GM12874 (cell line): ENCODE measurements at regions not wholly inside any gene's neighbourhood (a gene's known extent, or its start where the extent isn't known, plus 50 kb on each side); places are given as distances from the start of the nearest gene placed in this dataset.

ENCODE experiments used
- CTCF ChIP-seq: IDR thresholded peaks from 2 replicates; pipeline ENCODE4 v1.5.1; 2011; ENCODE audit warnings: low read depth, mild to moderate bottlenecking, control low read depth, low read length, moderate library complexity; ENCODE audit not compliant: insufficient read depth

- no peak for TF ChIP-seq CTCF
These were observed 63.2 kb upstream of the SPPL2A start for GRCh38 chr15:50828610-50829206.

GRCh38 chr15:50825946-50826345 is 60.4 kb upstream of the SPPL2A start:
- no peak for TF ChIP-seq CTCF

GRCh38 chr15:50824514-50824913 is 59.0 kb upstream of the SPPL2A start:
- TF ChIP-seq CTCF, result no peak

GRCh38 chr15:50823281-50823680 is 57.8 kb upstream of the SPPL2A start:
- TF ChIP-seq CTCF, result no peak

GRCh38 chr15:50821476-50821875 is 56.0 kb upstream of the SPPL2A start:
- TF ChIP-seq CTCF, result no peak

GRCh38 chr15:50820808-50821382 is 55.4 kb upstream of the SPPL2A start:
- TF ChIP-seq CTCF, result no peak

- no peak for TF ChIP-seq CTCF
These were observed 53.8 kb upstream of the SPPL2A start for GRCh38 chr15:50819344-50819743.
